NCI-H460 (cell line): ENCODE measurements at regions not wholly inside any gene's neighbourhood (a gene's known extent, or its start where the extent isn't known, plus 50 kb on each side); places are given as distances from the start of the nearest gene placed in this dataset.

Source experiments
- DNase-seq: peaks from one replicate; pipeline ENCODE4 v3.0.0-alpha.2; 2016; ENCODE audit warnings: low read depth; ENCODE audit errors: extremely low read depth

GRCh38 chr1:219367496-219367895 is 193.8 kb downstream of the LYPLAL1 start:
- no peak for DNase-seq

GRCh38 chr1:219365451-219365850 is 191.8 kb downstream of the LYPLAL1 start:
- no peak for DNase-seq

GRCh38 chr1:219362702-219363101 is 189.0 kb downstream of the LYPLAL1 start:
- DNase-seq = no peak

GRCh38 chr1:219359126-219359525 is 185.4 kb downstream of the LYPLAL1 start:
- DNase-seq = no peak

GRCh38 chr1:219358080-219358479 is 184.4 kb downstream of the LYPLAL1 start:
- DNase-seq = no peak

GRCh38 chr1:219354962-219355361 is 181.3 kb downstream of the LYPLAL1 start:
- no peak for DNase-seq

GRCh38 chr1:219352961-219353651 is 179.4 kb downstream of the LYPLAL1 start:
- no peak for DNase-seq

- DNase-seq = no peak
Observed at GRCh38 chr1:219350172-219350931, 176.7 kb downstream of the LYPLAL1 start.

GRCh38 chr1:219347921-219348391 is 174.3 kb downstream of the LYPLAL1 start:
- no peak for DNase-seq

GRCh38 chr1:219347376-219347775 is 173.7 kb downstream of the LYPLAL1 start:
- DNase-seq = no peak

- DNase-seq = no peak
Observed at GRCh38 chr1:219345953-219346352, 172.3 kb downstream of the LYPLAL1 start.

GRCh38 chr1:219342836-219343235 is 169.2 kb downstream of the LYPLAL1 start:
- DNase-seq = no peak

- no peak for DNase-seq
Observed at GRCh38 chr1:219340796-219341195, 167.1 kb downstream of the LYPLAL1 start.

- DNase-seq = no peak
Observed at GRCh38 chr1:219339466-219339865, 165.8 kb downstream of the LYPLAL1 start.

- no peak for DNase-seq
Observed at GRCh38 chr1:219337588-219337987, 163.9 kb downstream of the LYPLAL1 start.

GRCh38 chr1:219333626-219334025 is 159.9 kb downstream of the LYPLAL1 start:
- no peak for DNase-seq

GRCh38 chr1:219331424-219331823 is 157.7 kb downstream of the LYPLAL1 start:
- no peak for DNase-seq

- DNase-seq = no peak
Observed at GRCh38 chr1:219330669-219331068, 157.0 kb downstream of the LYPLAL1 start.

GRCh38 chr1:219330001-219330400 is 156.3 kb downstream of the LYPLAL1 start:
- no peak for DNase-seq

- no peak for DNase-seq
Observed at GRCh38 chr1:219329578-219329977, 155.9 kb downstream of the LYPLAL1 start.

GRCh38 chr1:219326843-219327242 is 153.2 kb downstream of the LYPLAL1 start:
- DNase-seq = no peak

- no peak for DNase-seq
Observed at GRCh38 chr1:219325368-219325742, 151.7 kb downstream of the LYPLAL1 start.
